Endothelial cell (in vitro differentiated cells): ENCODE measurements at regions not wholly inside any gene's neighbourhood (a gene's known extent, or its start where the extent isn't known, plus 50 kb on each side); places are given as distances from the start of the nearest gene placed in this dataset.

ENCODE experiments used
- DNase-seq: peaks from one replicate; pipeline ENCODE4 v3.0.0; 2021; ENCODE audit warnings: low spot score
- H3K27ac Mint-ChIP-seq: one replicate; pipeline ENCODE4 v1.8.0; 2021; ENCODE audit warnings: mixed read lengths, inconsistent platforms; ENCODE audit not compliant: unreplicated experiment
- H3K27me3 Mint-ChIP-seq: one replicate; pipeline ENCODE4 v1.8.0; 2021; ENCODE audit warnings: mild to moderate bottlenecking, moderate library complexity, mixed read lengths, inconsistent platforms; ENCODE audit not compliant: unreplicated experiment
- H3K36me3 Mint-ChIP-seq: one replicate; pipeline ENCODE4 v1.8.0; 2021; ENCODE audit warnings: mild to moderate bottlenecking, low read depth, mixed read lengths, inconsistent platforms; ENCODE audit not compliant: unreplicated experiment
- H3K4me1 Mint-ChIP-seq: one replicate; pipeline ENCODE4 v1.8.0; 2021; ENCODE audit warnings: mild to moderate bottlenecking, mixed read lengths, inconsistent platforms; ENCODE audit not compliant: unreplicated experiment
- H3K4me3 Mint-ChIP-seq: one replicate; pipeline ENCODE4 v1.8.0; 2021; ENCODE audit warnings: mild to moderate bottlenecking, mixed read lengths, inconsistent platforms; ENCODE audit not compliant: unreplicated experiment
- H3K9me3 Mint-ChIP-seq: one replicate; pipeline ENCODE4 v1.8.0; 2021; ENCODE audit warnings: mixed read lengths, inconsistent platforms; ENCODE audit not compliant: unreplicated experiment
- CTCF ChIP-seq: fragments of 200-600 bp; sonication (generic); IDR thresholded peaks from one replicate; pipeline ENCODE4 v1.5.0; 2021; ENCODE audit warnings: antibody characterized with exemption; ENCODE audit not compliant: unreplicated experiment

DNA sequence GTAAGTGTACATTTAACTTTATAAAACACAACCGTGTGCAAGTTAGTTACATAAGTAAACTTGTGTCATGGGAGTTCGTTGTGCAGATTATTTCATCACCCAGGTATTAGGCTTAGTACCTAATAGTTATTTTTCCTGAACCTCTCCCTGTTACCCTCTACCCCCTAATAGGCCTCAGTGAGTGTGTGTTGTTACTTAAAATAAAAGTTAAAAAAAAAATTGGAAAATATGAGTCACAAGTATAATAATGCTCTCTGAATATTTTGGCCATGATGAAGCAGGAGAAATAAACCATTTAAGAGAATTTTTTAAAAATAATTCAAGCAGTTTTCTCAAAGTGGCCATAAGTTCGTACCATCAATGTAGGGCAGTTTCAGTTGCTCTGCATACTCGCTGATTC, 105.1 kb upstream of the GRID2 start:
- no peak for DNase-seq
- H3K4me3 Mint-ChIP-seq: no peak overlapping the region
- TF ChIP-seq CTCF: no peak
- no peaks in the 10 kb centered on the region for H3K27me3 Mint-ChIP-seq
- no peak overlapping the region for H3K27ac Mint-ChIP-seq
- no peaks in the 10 kb centered on the region for H3K9me3 Mint-ChIP-seq
- no peaks in the 10 kb centered on the region for H3K4me1 Mint-ChIP-seq
- no peaks in the 10 kb centered on the region for H3K36me3 Mint-ChIP-seq

- Mint-ChIP-seq H3K27me3 (no peaks in the 10 kb centered on the region), H3K4me1 (no peaks in the 10 kb centered on the region), H3K4me3 (no peak overlapping the region), H3K9me3 (no peaks in the 10 kb centered on the region), H3K27ac (no peak overlapping the region), H3K36me3 (no peaks in the 10 kb centered on the region)
- no peak for TF ChIP-seq CTCF
- no peak for DNase-seq
These were observed 104.6 kb upstream of the GRID2 start for GRCh38 chr4:92199135-92199534.

DNA sequence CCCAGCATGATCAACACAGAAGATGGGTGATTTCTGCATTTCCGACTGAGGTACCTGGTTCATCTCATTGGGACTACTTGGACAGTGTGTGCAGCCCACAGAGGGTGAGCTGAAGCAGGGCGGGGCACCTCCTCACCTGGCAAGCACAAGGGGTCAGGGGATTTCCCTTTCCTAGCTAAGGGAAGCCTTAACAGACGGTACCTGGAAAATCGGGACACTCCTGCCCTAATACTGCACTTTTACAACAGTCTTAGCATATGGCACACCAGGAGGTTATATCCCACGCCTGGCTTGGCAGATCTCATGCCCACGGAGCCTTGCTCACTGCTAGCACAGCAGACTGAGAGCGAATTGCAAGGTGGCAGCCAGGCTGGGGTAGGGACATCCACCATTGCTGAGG, 92.9 kb upstream of the GRID2 start:
- H3K4me3 Mint-ChIP-seq: no peak overlapping the region
- DNase-seq: no peak
- peaks cover 3% of the 10 kb centered on the region for H3K9me3 Mint-ChIP-seq
- no peaks in the 10 kb centered on the region for H3K36me3 Mint-ChIP-seq
- no peaks in the 10 kb centered on the region for H3K4me1 Mint-ChIP-seq
- no peaks in the 10 kb centered on the region for H3K27me3 Mint-ChIP-seq
- H3K27ac Mint-ChIP-seq: no peak overlapping the region
- TF ChIP-seq CTCF: no peak

GRCh38 chr4:92215476-92215875, 88.3 kb upstream of the GRID2 start:
- DNase-seq: no peak
- TF ChIP-seq CTCF: no peak
- Mint-ChIP-seq H3K9me3 (peaks cover 3% of the 10 kb centered on the region), H3K27me3 (no peaks in the 10 kb centered on the region), H3K27ac (no peak overlapping the region), H3K4me1 (no peaks in the 10 kb centered on the region), H3K4me3 (no peak overlapping the region), H3K36me3 (no peaks in the 10 kb centered on the region)

DNA sequence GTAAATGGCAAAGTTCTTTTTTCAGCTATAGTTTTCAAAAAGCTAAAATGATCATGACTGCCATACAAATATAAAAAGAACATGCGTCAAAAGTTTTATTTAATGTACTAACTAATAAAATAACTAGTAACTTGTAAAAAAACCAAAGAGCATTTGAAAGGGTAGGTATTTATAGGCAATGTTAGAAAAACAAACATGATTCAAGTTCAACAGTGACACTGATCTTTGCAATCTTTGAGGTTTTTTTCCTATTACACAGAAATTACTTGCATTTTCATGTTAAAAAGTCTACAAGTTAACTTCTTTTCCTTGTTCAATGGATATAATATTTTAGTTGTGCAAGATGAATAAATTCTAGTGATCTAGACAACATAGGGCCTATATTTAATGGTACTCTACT, 72.3 kb upstream of the GRID2 start:
- TF ChIP-seq CTCF: no peak
- Mint-ChIP-seq H3K27ac (no peak overlapping the region), H3K27me3 (no peaks in the 10 kb centered on the region), H3K4me3 (no peak overlapping the region), H3K9me3 (no peaks in the 10 kb centered on the region), H3K36me3 (no peaks in the 10 kb centered on the region), H3K4me1 (peaks cover 15% of the 10 kb centered on the region)
- no peak for DNase-seq
